ENCODE measurements at regions not wholly inside any gene's neighbourhood (a gene's known extent, or its start where the extent isn't known, plus 50 kb on each side); places are given as distances from the start of the nearest gene placed in this dataset.
"Not testable (repeated sequence)": the region's sequence is repeated elsewhere in the genome, so short reads cannot be mapped to it uniquely, and the experiment has no call there.

DNA sequence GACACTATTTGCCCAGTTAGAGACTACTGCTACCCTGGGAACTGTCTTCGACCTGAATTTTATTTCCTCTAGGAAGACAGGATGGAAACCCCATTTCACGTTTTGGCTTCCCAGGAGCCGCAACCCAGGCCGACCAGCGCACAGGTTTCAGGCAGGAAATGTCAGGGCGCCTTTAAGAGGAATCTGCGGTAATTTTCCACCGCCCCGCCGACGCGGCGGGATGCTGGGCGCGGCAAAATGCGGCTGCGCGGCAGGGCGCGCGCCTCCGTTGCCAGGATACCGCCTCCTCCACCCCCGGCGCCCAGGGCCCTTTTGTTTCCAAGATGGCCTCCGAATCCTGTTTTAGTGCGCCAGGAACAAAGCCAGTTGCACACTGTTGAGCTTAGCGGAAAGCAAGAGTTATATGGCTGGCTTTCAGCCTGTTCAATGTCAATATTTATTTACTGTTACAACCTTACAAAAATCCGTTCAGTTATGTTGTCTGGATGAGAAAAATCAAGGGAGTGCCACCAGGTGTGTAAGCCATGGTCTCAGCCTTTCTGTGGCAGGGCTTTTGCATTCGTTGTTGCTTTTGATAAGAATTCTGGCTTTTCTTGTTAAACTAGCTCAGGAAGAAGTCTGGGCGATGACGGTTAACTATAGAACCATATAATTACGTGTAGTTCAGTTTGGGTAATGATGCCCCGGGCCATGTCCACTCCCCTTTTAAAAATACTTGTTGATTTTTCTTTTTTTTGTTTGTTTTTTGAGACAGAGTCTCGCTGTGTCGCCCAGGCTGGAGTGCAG, 79.7 kb upstream of the CHD2 start:
- intact Hi-C loops (cut with micrococcal nuclease), result loop anchor here (1.0 kb wide), 3 partner anchors 11 to 62 kb away; no protein-coding TSS in a partner anchor

- intact Hi-C loops (cut with micrococcal nuclease), result no loop called here
Observed at GRCh38 chr15:92821491-92822116, 78.5 kb upstream of the CHD2 start.

DNA sequence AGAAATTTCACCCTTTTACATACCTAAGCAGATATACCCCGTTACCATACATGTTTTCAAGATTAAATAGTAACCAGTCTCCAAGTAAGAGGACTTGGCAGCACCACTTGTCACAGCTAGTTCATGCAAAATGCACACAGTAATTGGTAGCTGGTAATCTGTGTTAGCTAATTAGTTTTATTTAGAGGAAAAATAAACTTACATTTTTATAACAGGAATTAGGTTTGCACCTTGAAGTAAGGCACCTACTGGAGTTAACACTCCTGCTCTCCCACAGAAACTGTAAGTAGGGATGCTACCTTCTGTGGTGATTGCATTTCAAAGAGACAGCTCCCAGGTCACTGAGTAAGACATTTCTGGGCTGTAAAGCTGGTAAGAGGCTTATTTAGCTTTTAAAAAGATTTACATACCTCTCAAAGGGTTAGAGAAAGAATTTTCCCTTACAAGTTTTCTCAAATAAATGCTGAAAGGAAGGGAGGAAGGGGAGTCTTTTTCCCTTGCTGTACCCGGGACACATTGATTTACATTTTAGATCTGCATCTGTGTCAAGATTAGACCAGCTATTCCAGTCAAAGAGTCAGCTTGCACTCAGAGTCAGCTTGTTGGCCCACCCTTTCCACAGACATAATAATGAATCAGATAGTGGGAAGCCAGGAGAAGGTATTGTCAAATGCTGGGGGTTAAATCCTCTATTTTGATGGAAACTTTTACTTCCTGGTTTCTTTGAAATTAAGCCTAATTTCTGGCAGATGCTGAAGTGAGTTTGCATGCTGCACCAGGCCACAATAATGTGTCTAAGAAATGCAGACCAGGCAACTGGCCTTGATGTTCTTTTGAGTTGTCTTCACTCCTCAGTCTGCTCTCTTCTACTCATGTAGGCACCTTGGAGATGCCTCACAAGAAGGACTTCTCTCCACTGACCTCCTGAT, 77.6 kb upstream of the CHD2 start:
- intact Hi-C loops (cut with micrococcal nuclease), result no loop called here

DNA sequence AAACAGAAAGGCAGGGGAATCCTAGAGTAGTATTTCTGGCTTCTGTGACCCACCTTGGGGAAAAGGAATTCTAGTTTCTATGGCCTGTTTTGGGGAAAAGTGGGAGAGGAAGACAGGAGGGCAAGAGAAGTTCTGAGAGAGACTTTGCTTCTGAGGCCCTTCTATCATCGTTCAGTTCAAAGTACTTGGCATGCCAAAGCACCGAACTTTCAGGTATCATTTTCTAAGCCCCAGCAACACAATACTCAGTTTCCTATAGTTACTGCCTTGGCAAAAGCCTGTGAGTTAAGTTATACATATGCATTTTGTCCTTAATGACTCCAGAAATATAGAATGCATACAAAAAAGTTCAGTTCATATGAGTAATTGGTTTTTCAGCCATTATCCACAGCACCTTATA, 74.1 kb upstream of the CHD2 start:
- intact Hi-C loops (cut with micrococcal nuclease), result no loop called here

DNA sequence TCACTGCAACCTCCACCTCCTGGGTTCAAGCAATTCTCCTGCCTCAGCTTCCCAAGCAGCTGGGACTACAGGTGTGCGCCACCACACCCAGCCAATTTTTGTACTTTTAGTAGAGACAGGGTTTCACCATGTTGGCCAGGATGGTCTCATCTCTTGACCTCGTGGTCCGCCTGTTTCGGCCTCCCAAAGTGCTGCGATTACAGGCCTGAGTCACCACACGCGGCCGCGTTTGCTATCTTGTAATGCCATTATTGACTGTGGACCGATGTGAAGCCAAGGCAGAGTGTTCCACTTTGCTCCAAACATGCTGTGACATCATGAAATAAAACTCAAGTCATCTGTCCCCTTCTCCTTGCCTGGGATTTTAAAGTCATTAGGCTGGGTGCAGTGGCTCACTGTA, 72.1 kb upstream of the CHD2 start:
- intact Hi-C loops (cut with micrococcal nuclease), result not testable (repeated sequence)

DNA sequence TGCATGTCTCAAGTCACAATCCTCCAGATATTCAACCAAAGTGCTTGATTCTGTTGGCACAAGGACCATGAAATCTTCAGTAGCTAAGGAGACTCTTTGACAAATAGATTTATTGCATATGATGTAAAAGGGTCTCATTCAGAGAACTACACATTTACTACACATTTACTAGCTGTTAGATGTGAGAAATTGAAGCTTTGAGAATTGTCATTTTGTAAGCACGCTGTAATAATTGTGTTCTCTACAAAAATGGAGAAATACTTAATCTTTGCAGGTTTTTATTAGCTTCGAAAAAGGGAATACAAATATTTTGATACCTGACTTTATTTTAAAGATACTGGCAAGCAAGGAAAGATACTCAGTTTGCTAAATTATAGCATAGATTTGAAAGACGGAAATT, 70.2 kb upstream of the CHD2 start:
- intact Hi-C loops (cut with micrococcal nuclease), result loop anchor here (2.0 kb wide), 1 partner anchor 15 kb away; no protein-coding TSS in a partner anchor

DNA sequence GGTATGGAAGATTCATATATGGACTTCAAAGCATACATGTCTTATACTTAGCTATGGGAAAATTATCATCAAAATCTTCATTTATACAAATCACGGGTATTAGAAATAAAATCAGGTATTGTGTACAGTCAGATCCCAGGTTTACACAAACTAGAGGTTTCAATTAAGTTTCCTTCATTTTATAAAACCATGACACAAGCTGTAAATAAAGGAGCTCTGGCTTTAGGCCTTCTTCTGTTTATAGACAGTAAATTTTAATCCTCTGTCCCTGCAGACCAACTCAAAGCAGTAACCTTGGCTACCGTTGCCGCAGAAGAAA, 68.8 kb upstream of the CHD2 start:
- intact Hi-C loops (cut with micrococcal nuclease), result loop anchor here (1.0 to 2.0 kb wide), 6 partner anchors 11 to 73 kb away; partner anchors contain the start of gene CHD2

- intact Hi-C loops (cut with micrococcal nuclease), result loop anchor here (1.0 to 2.0 kb wide), 6 partner anchors 11 to 73 kb away; partner anchors contain the start of gene CHD2
Observed at GRCh38 chr15:92831655-92832328, 68.3 kb upstream of the CHD2 start.

GRCh38 chr15:92833106-92833433, 67.1 kb upstream of the CHD2 start:
- intact Hi-C loops (cut with micrococcal nuclease), result loop anchor here (1.0 kb wide), 1 partner anchor 16 kb away; no protein-coding TSS in a partner anchor

GRCh38 chr15:92833493-92834271, 66.4 kb upstream of the CHD2 start:
- intact Hi-C loops (cut with micrococcal nuclease), result loop anchor here (1.0 kb wide), 1 partner anchor 16 kb away; no protein-coding TSS in a partner anchor

- intact Hi-C loops (cut with micrococcal nuclease), result no loop called here
Observed at GRCh38 chr15:92839696-92840095, 60.4 kb upstream of the CHD2 start.

GRCh38 chr15:92840149-92840548, 60.0 kb upstream of the CHD2 start:
- intact Hi-C loops (cut with micrococcal nuclease), result no loop called here

- intact Hi-C loops (cut with micrococcal nuclease), result no loop called here
Observed at GRCh38 chr15:92843326-92843725, 56.8 kb upstream of the CHD2 start.

- intact Hi-C loops (cut with micrococcal nuclease), result loop anchor here (2.0 kb wide), 2 partner anchors 13 to 33 kb away; no protein-coding TSS in a partner anchor
Observed at GRCh38 chr15:92843814-92844213, 56.3 kb upstream of the CHD2 start.

DNA sequence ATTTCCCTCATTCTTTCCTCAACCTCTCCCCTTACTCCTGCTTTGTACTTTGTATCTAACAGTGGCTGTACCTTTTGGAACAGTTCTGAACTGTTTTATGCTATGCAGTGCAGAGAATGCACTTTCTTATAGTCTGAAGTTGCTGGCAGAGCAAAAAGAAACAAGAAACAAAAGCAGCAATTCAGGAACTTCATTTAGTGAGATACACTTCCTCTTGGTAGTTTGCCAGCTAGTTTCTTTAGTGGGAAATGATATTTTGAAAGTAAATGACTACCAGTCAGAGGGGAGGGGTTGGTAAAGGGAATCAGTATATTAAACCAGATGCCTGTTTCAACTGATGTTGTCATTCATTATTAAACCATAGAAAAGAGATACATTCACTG, 55.0 kb upstream of the CHD2 start:
- intact Hi-C loops (cut with micrococcal nuclease), result loop anchor here (2.0 kb wide), 2 partner anchors 14 to 34 kb away; no protein-coding TSS in a partner anchor

GRCh38 chr15:92846741-92847140, 53.4 kb upstream of the CHD2 start:
- intact Hi-C loops (cut with micrococcal nuclease), result no loop called here

DNA sequence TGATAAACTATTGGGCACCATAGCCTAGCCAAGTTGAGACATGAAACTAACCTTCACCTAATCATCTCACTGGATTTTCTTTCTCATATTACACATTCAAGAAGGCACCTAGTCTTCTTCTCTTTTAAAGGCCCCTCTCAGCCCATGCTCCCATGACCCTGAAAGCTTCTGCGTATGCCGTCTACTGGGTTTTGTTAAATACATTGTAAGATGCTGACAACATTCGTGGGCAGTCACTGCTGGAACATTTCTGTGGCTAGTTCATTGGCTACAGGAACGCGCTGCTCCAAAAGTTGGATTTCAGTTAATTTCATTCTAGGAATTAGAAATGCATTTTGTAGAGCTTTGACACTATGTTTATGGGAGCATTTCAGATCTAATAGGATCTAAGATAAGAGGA, 52.3 kb upstream of the CHD2 start:
- intact Hi-C loops (cut with micrococcal nuclease), result no loop called here

DNA sequence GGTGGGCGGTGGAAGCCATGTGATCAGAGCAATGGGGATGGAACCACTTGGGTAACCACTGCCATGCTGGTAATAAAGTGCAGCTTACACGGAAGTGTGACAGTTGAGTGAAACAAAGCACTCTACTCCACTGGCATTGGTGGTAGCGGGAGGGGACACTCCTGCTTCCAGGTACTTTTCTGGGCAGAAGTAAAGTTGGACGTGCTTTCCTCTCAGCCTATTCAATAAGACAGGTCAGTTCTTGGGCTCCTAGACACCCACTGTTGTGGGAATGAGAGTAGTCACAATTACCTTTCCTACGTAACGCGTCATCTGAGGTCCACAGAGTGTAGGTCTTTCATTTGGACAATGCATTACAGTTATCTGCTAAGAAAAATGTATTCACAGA, 51.7 kb upstream of the CHD2 start:
- intact Hi-C loops (cut with micrococcal nuclease), result no loop called here

- intact Hi-C loops (cut with micrococcal nuclease), result loop anchor here (1.0 kb wide), 2 partner anchors 16 to 33 kb away; no protein-coding TSS in a partner anchor
Observed at GRCh38 chr15:92848852-92849598, 51.1 kb upstream of the CHD2 start.

DNA sequence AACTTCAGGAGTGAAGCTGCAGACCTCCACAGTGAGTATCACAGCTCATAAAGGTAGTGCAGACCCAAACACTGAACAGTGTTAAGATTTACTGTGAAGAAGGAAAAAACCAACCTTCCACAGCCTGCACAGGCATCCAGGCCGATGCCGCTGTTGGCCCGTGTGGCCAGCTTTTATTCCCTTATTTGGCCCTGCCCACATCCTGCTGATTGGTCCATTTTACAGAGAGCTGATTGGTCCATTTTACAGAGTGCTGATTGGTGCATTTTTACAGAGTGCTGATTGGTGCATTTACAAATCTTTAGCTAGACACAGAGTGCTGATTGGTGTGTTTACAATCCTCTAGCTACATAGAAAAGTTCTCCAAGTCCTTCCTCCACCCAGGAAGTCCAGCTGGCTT, 49.9 kb upstream of the CHD2 start:
- intact Hi-C loops (cut with micrococcal nuclease), result not testable (repeated sequence)

All from T-helper 2 cell treated with Interferon-gamma antibody and Interleukin-4, amounts not matched to agents 100 ng/mL and 5 ng/mL, for 36 hours (primary cell).